ENCODE measurements at regions not wholly inside any gene's neighbourhood (a gene's known extent, or its start where the extent isn't known, plus 50 kb on each side); places are given as distances from the start of the nearest gene placed in this dataset.

DNA sequence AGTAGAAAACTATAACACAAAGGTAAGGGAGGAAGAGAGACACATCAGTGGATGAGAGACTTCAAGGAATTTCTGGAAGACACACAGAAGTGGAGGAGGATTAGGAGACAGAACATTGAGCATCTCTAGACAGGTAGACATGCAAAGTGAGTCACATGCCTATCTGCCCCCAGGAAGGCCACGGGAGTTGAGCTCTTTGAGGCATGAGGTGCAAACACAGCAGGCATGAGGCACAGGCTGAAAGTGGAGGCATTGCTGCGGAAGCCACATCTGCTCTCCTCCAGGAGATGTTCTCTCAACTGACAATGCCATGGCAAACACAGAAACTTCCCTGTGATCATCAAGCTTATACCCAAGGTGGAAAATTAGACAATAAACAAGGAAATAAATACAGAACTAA is 481.6 kb upstream of the MYT1L start:
- ChIA-PET CTCF (no interaction called here), POLR2A (no interaction called here)
- no peaks in the 10 kb centered on the region for H3K4me1 Mint-ChIP-seq (ENCODE audit: insufficient read depth, unreplicated experiment)
- intact Hi-C loops (cut with micrococcal nuclease), result no loop called here
- H3K9me3 Mint-ChIP-seq (ENCODE audit: unreplicated experiment), result peaks cover 22% of the 10 kb centered on the region
- no peak overlapping the region for H3K27ac Mint-ChIP-seq (ENCODE audit: low read depth, unreplicated experiment)
- no peak overlapping the region for H3K4me3 Mint-ChIP-seq (ENCODE audit: unreplicated experiment)
- H3K27me3 Mint-ChIP-seq (ENCODE audit: insufficient read depth, unreplicated experiment), result no peaks in the 10 kb centered on the region
- TF ChIP-seq, protein P1, sequence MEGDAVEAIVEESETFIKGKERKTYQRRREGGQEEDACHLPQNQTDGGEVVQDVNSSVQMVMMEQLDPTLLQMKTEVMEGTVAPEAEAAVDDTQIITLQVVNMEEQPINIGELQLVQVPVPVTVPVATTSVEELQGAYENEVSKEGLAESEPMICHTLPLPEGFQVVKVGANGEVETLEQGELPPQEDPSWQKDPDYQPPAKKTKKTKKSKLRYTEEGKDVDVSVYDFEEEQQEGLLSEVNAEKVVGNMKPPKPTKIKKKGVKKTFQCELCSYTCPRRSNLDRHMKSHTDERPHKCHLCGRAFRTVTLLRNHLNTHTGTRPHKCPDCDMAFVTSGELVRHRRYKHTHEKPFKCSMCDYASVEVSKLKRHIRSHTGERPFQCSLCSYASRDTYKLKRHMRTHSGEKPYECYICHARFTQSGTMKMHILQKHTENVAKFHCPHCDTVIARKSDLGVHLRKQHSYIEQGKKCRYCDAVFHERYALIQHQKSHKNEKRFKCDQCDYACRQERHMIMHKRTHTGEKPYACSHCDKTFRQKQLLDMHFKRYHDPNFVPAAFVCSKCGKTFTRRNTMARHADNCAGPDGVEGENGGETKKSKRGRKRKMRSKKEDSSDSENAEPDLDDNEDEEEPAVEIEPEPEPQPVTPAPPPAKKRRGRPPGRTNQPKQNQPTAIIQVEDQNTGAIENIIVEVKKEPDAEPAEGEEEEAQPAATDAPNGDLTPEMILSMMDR (IDR thresholded peaks at IDR 0.05; ENCODE audit: unreplicated experiment), result no peak
- DNase-seq (ENCODE audit: unreplicated experiment), result no peak
- no TSS peak for BruUV-seq (replicated peaks)
- H3K36me3 Mint-ChIP-seq (ENCODE audit: insufficient read depth, unreplicated experiment), result no peaks in the 10 kb centered on the region

DNA sequence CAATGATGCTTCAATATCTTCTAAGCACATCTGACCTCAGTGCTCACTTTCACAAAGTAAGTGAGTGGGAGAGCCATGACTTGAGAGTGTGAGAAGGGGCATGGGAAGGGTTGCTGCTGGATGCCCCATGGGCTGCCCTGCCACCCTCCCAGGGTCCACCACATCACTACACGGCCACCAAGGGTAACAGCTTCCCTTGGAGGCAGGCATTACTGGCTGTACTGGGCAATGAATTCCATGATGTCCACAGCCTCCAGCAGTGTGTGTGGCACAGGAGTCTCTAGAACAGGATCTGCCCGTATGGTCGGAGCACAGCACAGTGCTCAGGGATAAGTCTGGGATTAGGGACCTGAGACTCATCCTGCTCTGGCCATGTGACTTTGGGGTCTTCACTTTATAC is 481.0 kb upstream of the MYT1L start:
- BruUV-seq (replicated peaks), result no TSS peak

DNA sequence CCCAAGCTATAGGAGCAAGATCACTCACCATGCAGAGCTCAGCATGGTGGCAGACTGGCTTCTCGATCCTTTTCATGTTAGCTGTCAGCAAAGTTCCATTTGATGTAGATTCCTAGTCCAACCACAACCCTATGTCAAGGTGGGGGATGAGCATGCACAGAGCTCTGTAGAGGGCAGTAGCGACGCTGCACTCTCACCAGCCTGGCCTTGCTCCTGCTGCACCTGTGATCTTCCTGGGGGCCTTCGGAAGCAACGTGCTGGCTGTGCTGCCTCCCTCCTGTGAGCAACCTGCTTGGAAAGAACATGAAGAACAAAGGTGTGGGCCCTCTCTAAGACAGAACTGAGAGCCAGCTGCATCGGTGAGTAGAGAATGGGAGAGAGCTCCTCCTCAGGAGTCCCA is 479.4 kb upstream of the MYT1L start:
- CTCF ChIA-PET, result no interaction called here
- Mint-ChIP-seq H3K4me1 (ENCODE audit: insufficient read depth, unreplicated experiment) (no peaks in the 10 kb centered on the region), H3K27ac (ENCODE audit: low read depth, unreplicated experiment) (no peak overlapping the region), H3K9me3 (ENCODE audit: unreplicated experiment) (peaks cover 20% of the 10 kb centered on the region), H3K4me3 (ENCODE audit: unreplicated experiment) (no peak overlapping the region), H3K36me3 (ENCODE audit: insufficient read depth, unreplicated experiment) (no peaks in the 10 kb centered on the region), H3K27me3 (ENCODE audit: insufficient read depth, unreplicated experiment) (peaks cover under 1% of the 10 kb centered on the region)
- POLR2A ChIA-PET, result no interaction called here
- no peak for DNase-seq (ENCODE audit: unreplicated experiment)
- no TSS peak for BruUV-seq (replicated peaks)
- intact Hi-C loops (cut with micrococcal nuclease), result no loop called here
- TF ChIP-seq, protein P1 (IDR thresholded peaks at IDR 0.05; ENCODE audit: unreplicated experiment), result no peak

More for the DNA sequence above, 481.0 kb upstream of the MYT1L start:
- no peak overlapping the region for H3K27ac Mint-ChIP-seq (ENCODE audit: low read depth, unreplicated experiment)
- intact Hi-C loops (cut with micrococcal nuclease), result no loop called here
- CTCF ChIA-PET, result no interaction called here
- no peak overlapping the region for H3K4me3 Mint-ChIP-seq (ENCODE audit: unreplicated experiment)
- TF ChIP-seq, protein P1 (IDR thresholded peaks at IDR 0.05; ENCODE audit: unreplicated experiment), result no peak
- H3K9me3 Mint-ChIP-seq (ENCODE audit: unreplicated experiment), result peaks cover 20% of the 10 kb centered on the region
- H3K4me1 Mint-ChIP-seq (ENCODE audit: insufficient read depth, unreplicated experiment), result no peaks in the 10 kb centered on the region
- POLR2A ChIA-PET, result no interaction called here
- DNase-seq (ENCODE audit: unreplicated experiment), result no peak
- no peaks in the 10 kb centered on the region for H3K36me3 Mint-ChIP-seq (ENCODE audit: insufficient read depth, unreplicated experiment)
- no peaks in the 10 kb centered on the region for H3K27me3 Mint-ChIP-seq (ENCODE audit: insufficient read depth, unreplicated experiment)

DNA sequence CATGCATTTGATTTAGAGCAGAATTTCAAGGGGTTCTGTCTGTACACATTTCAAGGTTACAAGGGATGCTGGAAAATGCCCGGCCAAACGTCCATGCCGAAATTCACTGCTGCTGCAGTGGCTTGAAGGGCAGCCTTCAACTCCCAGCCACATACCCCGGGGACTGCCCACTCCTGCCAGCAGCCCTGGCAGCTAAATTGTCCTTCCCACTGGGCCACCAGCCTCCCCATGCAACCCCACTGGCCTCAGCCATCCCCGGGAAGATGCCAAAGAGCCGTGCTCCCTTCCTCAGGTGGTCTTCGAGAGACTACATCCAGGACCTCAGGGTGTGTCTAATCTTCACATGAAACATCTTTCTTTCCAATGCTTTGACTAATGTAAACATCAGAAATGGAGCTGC is 478.7 kb upstream of the MYT1L start:
- Mint-ChIP-seq H3K27me3 (ENCODE audit: insufficient read depth, unreplicated experiment) (peaks cover 8% of the 10 kb centered on the region), H3K4me3 (ENCODE audit: unreplicated experiment) (no peak overlapping the region), H3K36me3 (ENCODE audit: insufficient read depth, unreplicated experiment) (no peaks in the 10 kb centered on the region), H3K9me3 (ENCODE audit: unreplicated experiment) (peaks cover 20% of the 10 kb centered on the region), H3K27ac (ENCODE audit: low read depth, unreplicated experiment) (no peak overlapping the region), H3K4me1 (ENCODE audit: insufficient read depth, unreplicated experiment) (no peaks in the 10 kb centered on the region)
- intact Hi-C loops (cut with micrococcal nuclease), result no loop called here
- TF ChIP-seq, protein P1 (IDR thresholded peaks at IDR 0.05; ENCODE audit: unreplicated experiment), result no peak
- DNase-seq (ENCODE audit: unreplicated experiment), result no peak
- POLR2A ChIA-PET, result no interaction called here
- CTCF ChIA-PET, result no interaction called here
- no TSS peak for BruUV-seq (replicated peaks)

All from MCF 10A (cell line).